Osteocyte (in vitro differentiated cells): ENCODE measurements at regions not wholly inside any gene's neighbourhood (a gene's known extent, or its start where the extent isn't known, plus 50 kb on each side); places are given as distances from the start of the nearest gene placed in this dataset.

Experiments
- DNase-seq: peaks from one replicate; pipeline ENCODE4 v3.0.0; 2021; ENCODE audit warnings: mixed read lengths; ENCODE audit not compliant: unreplicated experiment; ENCODE audit errors: extremely low spot score
- H3K27ac Mint-ChIP-seq: one replicate; pipeline ENCODE4 v1.8.0; 2021; ENCODE audit warnings: mild to moderate bottlenecking, mixed read lengths; ENCODE audit not compliant: unreplicated experiment
- H3K27me3 Mint-ChIP-seq: one replicate; pipeline ENCODE4 v1.8.0; 2021; ENCODE audit warnings: mixed read lengths; ENCODE audit not compliant: unreplicated experiment
- H3K36me3 Mint-ChIP-seq: one replicate; pipeline ENCODE4 v1.8.0; 2021; ENCODE audit warnings: mixed read lengths; ENCODE audit not compliant: unreplicated experiment
- H3K4me1 Mint-ChIP-seq: one replicate; pipeline ENCODE4 v1.8.0; 2021; ENCODE audit warnings: mixed read lengths; ENCODE audit not compliant: unreplicated experiment
- H3K4me3 Mint-ChIP-seq: one replicate; pipeline ENCODE4 v1.8.0; 2021; ENCODE audit warnings: mild to moderate bottlenecking, moderate library complexity, mixed read lengths; ENCODE audit not compliant: unreplicated experiment
- H3K9me3 Mint-ChIP-seq: one replicate; pipeline ENCODE4 v1.8.0; 2021; ENCODE audit warnings: mixed read lengths; ENCODE audit not compliant: unreplicated experiment
- CTCF ChIP-seq: fragments of 200-600 bp; sonication (generic); IDR thresholded peaks from 2 replicates; pipeline ENCODE4 v1.5.0; 2021; ENCODE audit warnings: antibody characterized with exemption, mild to moderate bottlenecking, moderate library complexity

- H3K27me3 Mint-ChIP-seq, result peaks cover 16% of the 10 kb centered on the region
- no peak for TF ChIP-seq CTCF
- no peak overlapping the region for H3K27ac Mint-ChIP-seq
- H3K4me1 Mint-ChIP-seq, result no peaks in the 10 kb centered on the region
- no peaks in the 10 kb centered on the region for H3K9me3 Mint-ChIP-seq
- no peaks in the 10 kb centered on the region for H3K36me3 Mint-ChIP-seq
- no peak overlapping the region for H3K4me3 Mint-ChIP-seq
- no peak for DNase-seq
These were observed 435.7 kb upstream of the SETBP1 start for GRCh38 chr18:44245019-44245418.

- H3K36me3 Mint-ChIP-seq, result no peaks in the 10 kb centered on the region
- H3K4me3 Mint-ChIP-seq, result no peak overlapping the region
- no peak overlapping the region for H3K27ac Mint-ChIP-seq
- peaks cover 16% of the 10 kb centered on the region for H3K27me3 Mint-ChIP-seq
- no peaks in the 10 kb centered on the region for H3K4me1 Mint-ChIP-seq
- DNase-seq, result no peak
- peaks cover under 1% of the 10 kb centered on the region for H3K9me3 Mint-ChIP-seq
- no peak for TF ChIP-seq CTCF
These were observed 434.7 kb upstream of the SETBP1 start for GRCh38 chr18:44246001-44246400.

- Mint-ChIP-seq H3K4me3 (no peak overlapping the region), H3K27me3 (no peaks in the 10 kb centered on the region), H3K36me3 (peaks cover 15% of the 10 kb centered on the region), H3K9me3 (peaks cover 33% of the 10 kb centered on the region), H3K4me1 (no peaks in the 10 kb centered on the region), H3K27ac (no peak overlapping the region)
- TF ChIP-seq CTCF, result no peak
- no peak for DNase-seq
These were observed 422.6 kb upstream of the SETBP1 start for GRCh38 chr18:44258086-44258485.

- H3K9me3 Mint-ChIP-seq, result peaks cover 29% of the 10 kb centered on the region
- H3K27me3 Mint-ChIP-seq, result no peaks in the 10 kb centered on the region
- DNase-seq, result no peak
- no peaks in the 10 kb centered on the region for H3K4me1 Mint-ChIP-seq
- peaks cover 15% of the 10 kb centered on the region for H3K36me3 Mint-ChIP-seq
- H3K27ac Mint-ChIP-seq, result no peak overlapping the region
- no peak for TF ChIP-seq CTCF
- no peak overlapping the region for H3K4me3 Mint-ChIP-seq
These were observed 422.1 kb upstream of the SETBP1 start for GRCh38 chr18:44258576-44258975.

GRCh38 chr18:44259610-44260009 is 421.1 kb upstream of the SETBP1 start:
- Mint-ChIP-seq H3K4me3 (no peak overlapping the region), H3K27ac (no peak overlapping the region), H3K4me1 (no peaks in the 10 kb centered on the region), H3K9me3 (peaks cover 31% of the 10 kb centered on the region), H3K27me3 (no peaks in the 10 kb centered on the region), H3K36me3 (peaks cover 13% of the 10 kb centered on the region)
- no peak for DNase-seq
- no peak for TF ChIP-seq CTCF
